Lower leg skin (tissue), 4 donors: ENCODE measurements at regions not wholly inside any gene's neighbourhood (a gene's known extent, or its start where the extent isn't known, plus 50 kb on each side); places are given as distances from the start of the nearest gene placed in this dataset.

ENCODE experiments used
- DNase-seq, 2 donors: peaks; one replicate each; pipeline ENCODE4 v3.0.0-alpha.2; 2019; ENCODE audit warnings: low spot score in 2 of 2
- H3K4me3 ChIP-seq: fragments of 200-600 bp; sonication (generic); 2 replicates; pipeline ENCODE4 v1.5.1; 2017; ENCODE audit warnings: mild to moderate bottlenecking, low read depth; ENCODE audit not compliant: poor library complexity, severe bottlenecking
- POLR2A ChIP-seq, 2 donors: fragments of 450-650 bp; IDR thresholded peaks; one replicate each; pipeline ENCODE4 v1.6.1; 2016 to 2017; ENCODE audit warnings: antibody characterized with exemption in 2 of 2, mild to moderate bottlenecking in 1 of 2, moderate library complexity in 1 of 2
- WGBS, 2 donors: methylation state at CpG; one replicate each; pipeline ENCODE4 v1.1.5; 2018; 5-methylcytosine and 5-hydroxymethylcytosine counted together
- intact Hi-C: fragments of 100-400 bp; cut with DNase I; formaldehyde crosslinking; loops from one replicate; pipeline ENCODE4 v1.15.0; 2023; ENCODE audit warnings: low total_unique reads
- TF ChIP-seq, protein P1 (sequence below), 3 donors: fragments of 450-650 bp; IDR thresholded peaks; one replicate each; pipeline ENCODE4 v1.5.1; 2016; ENCODE audit warnings: antibody characterized with exemption in 3 of 3, mild to moderate bottlenecking in 3 of 3, moderate library complexity in 2 of 3

DNA sequence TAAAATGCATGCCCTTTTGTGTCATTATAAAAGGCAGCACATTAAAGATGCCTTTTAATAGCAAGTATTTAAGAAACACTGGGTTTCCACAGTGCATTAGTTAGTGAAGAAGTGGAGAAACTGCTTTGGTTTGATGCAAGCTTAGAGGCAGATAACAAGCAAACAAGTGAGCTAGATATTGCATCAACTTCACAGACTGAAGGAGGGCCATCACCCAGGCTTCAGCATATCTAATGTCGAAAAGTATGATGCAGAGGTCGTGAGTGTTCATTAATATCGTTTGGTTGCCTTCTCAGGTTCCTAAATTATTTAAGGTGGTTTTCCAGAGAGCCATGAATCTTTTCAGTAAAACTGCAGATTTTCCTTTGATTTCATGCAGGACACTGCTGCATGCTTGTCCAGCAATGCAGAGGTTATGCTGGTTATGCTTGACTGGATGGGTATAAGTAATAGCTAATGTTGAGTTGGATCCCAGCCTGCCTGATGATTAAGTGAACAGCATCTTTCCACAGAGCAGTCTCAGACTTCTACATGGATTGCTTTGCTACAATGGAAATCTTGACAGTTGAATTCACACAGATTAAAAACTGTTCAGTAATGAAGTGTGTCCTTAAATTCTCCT lies 69.7 kb upstream of the IPO9 start:
- no peak for TF ChIP-seq POLR2A (IDR thresholded peaks at IDR 0.05)
- TF ChIP-seq, protein P1, sequence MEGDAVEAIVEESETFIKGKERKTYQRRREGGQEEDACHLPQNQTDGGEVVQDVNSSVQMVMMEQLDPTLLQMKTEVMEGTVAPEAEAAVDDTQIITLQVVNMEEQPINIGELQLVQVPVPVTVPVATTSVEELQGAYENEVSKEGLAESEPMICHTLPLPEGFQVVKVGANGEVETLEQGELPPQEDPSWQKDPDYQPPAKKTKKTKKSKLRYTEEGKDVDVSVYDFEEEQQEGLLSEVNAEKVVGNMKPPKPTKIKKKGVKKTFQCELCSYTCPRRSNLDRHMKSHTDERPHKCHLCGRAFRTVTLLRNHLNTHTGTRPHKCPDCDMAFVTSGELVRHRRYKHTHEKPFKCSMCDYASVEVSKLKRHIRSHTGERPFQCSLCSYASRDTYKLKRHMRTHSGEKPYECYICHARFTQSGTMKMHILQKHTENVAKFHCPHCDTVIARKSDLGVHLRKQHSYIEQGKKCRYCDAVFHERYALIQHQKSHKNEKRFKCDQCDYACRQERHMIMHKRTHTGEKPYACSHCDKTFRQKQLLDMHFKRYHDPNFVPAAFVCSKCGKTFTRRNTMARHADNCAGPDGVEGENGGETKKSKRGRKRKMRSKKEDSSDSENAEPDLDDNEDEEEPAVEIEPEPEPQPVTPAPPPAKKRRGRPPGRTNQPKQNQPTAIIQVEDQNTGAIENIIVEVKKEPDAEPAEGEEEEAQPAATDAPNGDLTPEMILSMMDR (IDR thresholded peaks at IDR 0.05) = no peak
- no peak overlapping the region for H3K4me3 ChIP-seq
- no peak for DNase-seq
- 64 to 65% methylated on average over 3 of the region's 3 CpGs for WGBS, 2 donors
- intact Hi-C loops = no loop called here

DNA sequence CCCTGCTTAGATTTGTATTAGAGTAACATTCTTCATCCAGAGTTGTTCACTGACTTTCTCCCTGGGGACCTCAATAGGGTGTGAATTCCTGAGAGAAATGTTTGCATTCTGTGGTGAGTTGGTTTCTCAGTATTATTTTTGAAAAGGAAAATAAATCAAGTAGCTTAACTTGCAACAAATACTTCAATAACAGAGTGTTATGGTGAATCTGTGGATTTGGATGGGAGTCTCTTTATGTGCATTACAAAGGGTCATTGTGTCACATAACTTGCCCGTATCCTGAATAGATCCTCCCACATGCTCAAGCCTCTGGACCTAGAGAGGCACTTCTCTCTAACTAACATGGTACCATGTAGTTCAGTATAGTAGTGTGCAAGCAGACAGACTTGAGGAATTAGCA lies 68.4 kb upstream of the IPO9 start:
- no peak overlapping the region for H3K4me3 ChIP-seq
- TF ChIP-seq, protein P1 (IDR thresholded peaks at IDR 0.05) = no peak
- no peak for TF ChIP-seq POLR2A (IDR thresholded peaks at IDR 0.05)
- WGBS, 2 donors = 66 to 90% methylated on average over 1 of the region's 1 CpG
- intact Hi-C loops = no loop called here
- no peak for DNase-seq

DNA sequence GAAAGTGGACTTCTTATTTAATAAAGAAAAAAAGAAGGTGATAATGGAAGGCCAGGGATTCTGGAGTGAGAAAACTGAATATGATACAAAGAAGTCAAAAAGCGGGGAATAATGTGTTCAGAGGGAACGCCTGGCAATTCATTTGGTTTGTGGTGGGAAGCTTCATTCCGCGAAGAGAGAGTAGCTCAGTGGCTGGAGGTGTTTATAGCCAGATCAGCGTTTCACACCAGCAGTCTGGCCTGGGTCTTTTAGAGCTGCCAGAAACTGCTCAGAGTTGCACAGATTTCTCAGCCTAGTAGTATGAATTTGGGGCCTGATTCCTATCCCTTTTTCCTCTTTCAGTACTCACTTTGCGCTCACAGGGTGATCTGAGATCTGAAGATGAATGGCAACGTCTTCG lies 67.8 kb upstream of the IPO9 start:
- intact Hi-C loops = no loop called here
- no peak overlapping the region for H3K4me3 ChIP-seq
- no peak for DNase-seq
- TF ChIP-seq, protein P1 (IDR thresholded peaks at IDR 0.05) = no peak
- no peak for TF ChIP-seq POLR2A (IDR thresholded peaks at IDR 0.05)
- WGBS, 2 donors = 75 to 80% methylated on average over 8 of the region's 8 CpGs

DNA sequence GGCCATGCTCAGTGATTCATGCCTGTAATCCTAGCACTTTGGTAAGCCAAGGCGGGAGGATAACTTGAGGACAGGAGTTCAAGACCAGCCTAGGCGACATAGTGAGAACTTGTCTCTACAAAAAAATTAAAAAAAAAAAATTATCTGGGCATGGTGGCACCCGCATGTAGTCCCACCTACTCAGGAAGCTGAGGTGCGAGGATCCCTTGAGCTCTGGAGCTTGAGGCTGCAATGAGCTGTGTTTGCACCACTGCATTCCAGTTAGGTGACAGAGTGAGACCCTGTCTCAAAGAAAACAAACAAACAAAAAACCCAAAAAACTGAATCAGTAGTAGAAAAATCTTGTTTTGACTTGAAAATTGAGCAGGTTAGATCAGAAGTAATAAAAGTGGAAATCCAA lies 67.1 kb upstream of the IPO9 start:
- no peak overlapping the region for H3K4me3 ChIP-seq
- DNase-seq = no peak
- TF ChIP-seq, protein P1 (IDR thresholded peaks at IDR 0.05) = no peak
- no peak for TF ChIP-seq POLR2A (IDR thresholded peaks at IDR 0.05)
- intact Hi-C loops = no loop called here
- 94 to 96% methylated on average over 4 of the region's 4 CpGs for WGBS, 2 donors

DNA sequence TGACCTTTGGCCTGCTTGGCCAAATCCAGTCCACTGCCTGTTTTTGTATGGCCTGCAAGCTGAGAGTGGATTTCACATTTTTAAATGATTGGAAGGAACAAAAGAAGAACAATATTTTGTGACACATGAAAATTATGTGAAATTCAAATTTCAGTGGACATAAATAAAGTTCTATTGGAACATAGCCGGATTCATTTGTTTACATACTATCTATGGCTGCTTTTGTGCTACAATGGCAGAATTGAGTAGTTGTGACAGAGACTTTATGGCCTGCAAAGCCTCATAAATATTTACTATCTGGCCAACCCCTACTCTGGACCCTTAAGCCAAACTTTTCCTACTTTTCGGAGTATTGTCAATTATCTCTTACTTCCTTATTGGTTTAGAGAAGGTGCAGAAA lies 66.6 kb upstream of the IPO9 start:
- intact Hi-C loops = no loop called here
- 84 to 89% methylated on average over 2 of the region's 2 CpGs for WGBS, 2 donors
- no peak overlapping the region for H3K4me3 ChIP-seq
- TF ChIP-seq, protein P1 (IDR thresholded peaks at IDR 0.05) = no peak
- TF ChIP-seq POLR2A (IDR thresholded peaks at IDR 0.05) = no peak
- DNase-seq = no peak
